Endodermal cell (in vitro differentiated cells): ENCODE measurements at regions not wholly inside any gene's neighbourhood (a gene's known extent, or its start where the extent isn't known, plus 50 kb on each side); places are given as distances from the start of the nearest gene placed in this dataset.

Experiments
- DNase-seq: peaks from one replicate; pipeline ENCODE4 v3.0.0-alpha.2; 2017
- H3K27ac ChIP-seq: 2 replicates; pipeline ENCODE4 v1.5.1; 2013; ENCODE audit warnings: mild to moderate bottlenecking, low read depth, low read length, moderate library complexity
- H3K27me3 ChIP-seq: 2 replicates; pipeline ENCODE4 v1.6.1; 2013; ENCODE audit warnings: mild to moderate bottlenecking, low read length, moderate library complexity; ENCODE audit not compliant: insufficient read depth, control insufficient read depth, poor library complexity, severe bottlenecking
- H3K36me3 ChIP-seq: 2 replicates; pipeline ENCODE4 v1.7.0; 2013; ENCODE audit warnings: mild to moderate bottlenecking, low read length, moderate library complexity; ENCODE audit not compliant: control insufficient read depth, insufficient read depth
- H3K4me1 ChIP-seq: one replicate; pipeline ENCODE4 v1.7.0; 2013; ENCODE audit warnings: low read length; ENCODE audit not compliant: control insufficient read depth, insufficient read depth
- H3K4me3 ChIP-seq: 2 replicates; pipeline ENCODE4 v1.5.1; 2013; ENCODE audit warnings: mild to moderate bottlenecking, low read length, moderate library complexity
- H3K9ac ChIP-seq: 2 replicates; pipeline ENCODE4 v1.6.1; 2013; ENCODE audit warnings: mild to moderate bottlenecking, low read length, moderate library complexity; ENCODE audit not compliant: poor library complexity, severe bottlenecking; ENCODE audit errors: extremely low read depth
- H3K9me3 ChIP-seq: 2 replicates; pipeline ENCODE4 v1.6.1; 2013; ENCODE audit warnings: mild to moderate bottlenecking, low read length, moderate library complexity; ENCODE audit not compliant: control insufficient read depth
- H3K27ac Mint-ChIP-seq: 2 replicates; pipeline ENCODE4 v1.8.0; 2020; ENCODE audit warnings: mixed read lengths
- H3K27me3 Mint-ChIP-seq: 2 replicates; pipeline ENCODE4 v1.8.0; 2021; ENCODE audit warnings: mild to moderate bottlenecking, mixed read lengths; ENCODE audit not compliant: insufficient read depth
- H3K36me3 Mint-ChIP-seq: 2 replicates; pipeline ENCODE4 v1.8.0; 2020; ENCODE audit warnings: low read depth, mixed read lengths
- H3K4me1 Mint-ChIP-seq: 2 replicates; pipeline ENCODE4 v1.8.0; 2020; ENCODE audit warnings: mixed read lengths
- H3K4me3 Mint-ChIP-seq: 2 replicates; pipeline ENCODE4 v1.8.0; 2020; ENCODE audit warnings: mild to moderate bottlenecking, moderate library complexity, mixed read lengths
- H3K9me3 Mint-ChIP-seq: 2 replicates; pipeline ENCODE4 v1.8.0; 2020; ENCODE audit warnings: mild to moderate bottlenecking, mixed read lengths
- CTCF ChIP-seq: fragments of 200-600 bp; sonication (generic); conservative IDR thresholded peaks from 2 replicates; pipeline ENCODE4 v1.5.0; 2021; ENCODE audit warnings: antibody characterized with exemption, mild to moderate bottlenecking
- WGBS, 2 experiments: methylation state at CpG; one replicate each; pipeline versions ENCODE4 v1.1.5 to v1.1.7; 2013; ENCODE audit warnings: missing lambda C conversion rate in 2 of 2, mixed read lengths in 1 of 2; ENCODE audit not compliant: insufficient coverage in 1 of 2, insufficient read length in 1 of 2; 5-methylcytosine and 5-hydroxymethylcytosine counted together

DNA sequence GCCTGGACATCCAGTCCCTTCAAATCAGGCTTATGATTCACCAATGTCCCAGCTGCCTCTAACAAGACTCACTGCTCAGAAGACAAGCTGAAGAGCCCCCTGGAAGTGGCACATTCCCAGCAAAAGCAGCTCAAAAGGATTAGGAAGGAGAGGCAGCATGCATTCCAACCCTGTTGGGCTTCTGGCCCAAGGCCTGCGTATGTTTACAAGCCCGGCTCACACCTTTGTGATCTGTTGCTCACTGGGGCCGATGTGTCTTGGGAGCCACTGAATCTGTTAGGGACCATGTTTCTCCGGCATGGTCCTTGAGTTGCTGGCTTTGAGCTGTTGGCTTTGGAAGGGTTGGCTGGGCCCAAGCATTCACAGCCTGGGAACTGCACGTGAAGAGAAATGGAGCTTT lies 81.2 kb upstream of the C1orf174 start:
- Histone ChIP-seq H3K9me3 (no peaks in the 10 kb centered on the region), H3K4me3 (no peak overlapping the region), H3K9ac (no peak overlapping the region), H3K27ac (no peak overlapping the region), H3K27me3 (no peaks in the 10 kb centered on the region), H3K4me1 (no peaks in the 10 kb centered on the region), H3K36me3 (no peaks in the 10 kb centered on the region)
- H3K36me3 Mint-ChIP-seq = no peaks in the 10 kb centered on the region
- no peak for TF ChIP-seq CTCF
- H3K27me3 Mint-ChIP-seq = no peaks in the 10 kb centered on the region
- H3K27ac Mint-ChIP-seq = peak overlapping the region; percentile 62
- WGBS, 2 experiments = 75 to 90% methylated on average over 5 of the region's 5 CpGs
- peak; percentile 74 for DNase-seq
- no peaks in the 10 kb centered on the region for H3K9me3 Mint-ChIP-seq
- no peak overlapping the region for H3K4me3 Mint-ChIP-seq
- H3K4me1 Mint-ChIP-seq = peaks cover 9% of the 10 kb centered on the region

GRCh38 chr1:3981746-3982505 lies 81.9 kb upstream of the C1orf174 start:
- H3K4me3 ChIP-seq = no peak overlapping the region
- H3K36me3 Mint-ChIP-seq = no peaks in the 10 kb centered on the region
- peaks cover 9% of the 10 kb centered on the region for H3K4me1 Mint-ChIP-seq
- H3K27ac Mint-ChIP-seq = peak overlapping the region; percentile 62
- 93 to 98% methylated on average over 6 to 12 of the region's 12 CpGs for WGBS, 2 experiments
- H3K9me3 Mint-ChIP-seq = no peaks in the 10 kb centered on the region
- H3K36me3 ChIP-seq = no peaks in the 10 kb centered on the region
- no peak overlapping the region for H3K4me3 Mint-ChIP-seq
- peaks cover 2% of the 10 kb centered on the region for H3K27me3 Mint-ChIP-seq
- TF ChIP-seq CTCF = peak; percentile 12
- H3K9ac ChIP-seq = no peak overlapping the region
- no peaks in the 10 kb centered on the region for H3K9me3 ChIP-seq
- DNase-seq = no peak
- no peaks in the 10 kb centered on the region for H3K4me1 ChIP-seq
- H3K27ac ChIP-seq = no peak overlapping the region
- no peaks in the 10 kb centered on the region for H3K27me3 ChIP-seq

DNA sequence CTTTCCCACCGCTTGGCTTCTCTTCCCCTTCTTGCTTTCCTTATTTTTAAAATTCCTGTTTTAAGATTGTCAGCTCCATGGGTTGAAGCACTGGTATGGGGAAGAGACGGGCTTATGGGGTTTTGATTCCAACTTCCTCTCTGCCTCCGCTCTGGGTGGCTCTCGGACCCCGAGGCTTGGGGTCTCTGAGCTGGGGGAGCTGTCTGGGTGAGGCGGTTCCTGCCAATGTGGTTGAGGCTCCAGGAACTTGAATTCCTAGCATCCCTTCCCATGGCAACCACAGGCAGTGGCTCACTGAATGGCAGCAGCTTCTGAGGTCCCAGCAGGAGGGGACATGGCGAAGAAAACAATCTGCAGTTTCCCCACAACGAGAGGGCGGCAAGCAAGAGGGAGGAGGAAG lies 83.1 kb upstream of the C1orf174 start:
- no peaks in the 10 kb centered on the region for H3K36me3 Mint-ChIP-seq
- H3K4me1 Mint-ChIP-seq = peaks cover 9% of the 10 kb centered on the region
- H3K9me3 Mint-ChIP-seq = no peaks in the 10 kb centered on the region
- Histone ChIP-seq H3K9ac (no peak overlapping the region), H3K9me3 (no peaks in the 10 kb centered on the region), H3K27ac (peak overlapping the region; percentile 53), H3K36me3 (no peaks in the 10 kb centered on the region), H3K4me1 (no peaks in the 10 kb centered on the region), H3K27me3 (no peaks in the 10 kb centered on the region), H3K4me3 (no peak overlapping the region)
- no peak overlapping the region for H3K4me3 Mint-ChIP-seq
- peaks cover 4% of the 10 kb centered on the region for H3K27me3 Mint-ChIP-seq
- TF ChIP-seq CTCF = no peak
- WGBS, 2 experiments = 64 to 82% methylated on average over 5 to 9 of the region's 9 CpGs
- no peak for DNase-seq
- no peak overlapping the region for H3K27ac Mint-ChIP-seq
